HepG2 (cell line): ENCODE measurements at regions not wholly inside any gene's neighbourhood (a gene's known extent, or its start where the extent isn't known, plus 50 kb on each side); places are given as distances from the start of the nearest gene placed in this dataset.

Experiments used
- ETV5 ChIP-seq: IDR thresholded peaks from 2 replicates; pipeline ENCODE4 v1.6.1; 2018; ENCODE audit warnings: missing biosample characterization, missing genetic modification reagents, inconsistent platforms, borderline replicate concordance
- KAT2B ChIP-seq: fragments of 150-350 bp; IDR thresholded peaks from 2 replicates; pipeline ENCODE4 v1.6.1; 2014; ENCODE audit warnings: low read depth, low read length, borderline replicate concordance
- PRDM15 ChIP-seq: sonication (generic); formaldehyde crosslinking; IDR thresholded peaks from 2 replicates; pipeline ENCODE4 v1.4.0; 2020; ENCODE audit warnings: missing genetic modification reagents
- TMF1 ChIP-seq: sonication (generic); formaldehyde crosslinking; IDR thresholded peaks from 2 replicates; pipeline ENCODE4 v1.8.1; 2022; ENCODE audit warnings: low read depth, missing genetic modification reagents
- ZMYM3 ChIP-seq: sonication (generic); formaldehyde crosslinking; IDR thresholded peaks from 2 replicates; pipeline ENCODE4 v1.5.1; 2020; ENCODE audit warnings: mild to moderate bottlenecking, missing genetic modification reagents
- TF ChIP-seq, protein P1 (sequence below): sonication (generic); formaldehyde crosslinking; IDR thresholded peaks from 2 replicates; pipeline ENCODE4 v1.4.0; 2020; ENCODE audit warnings: missing genetic modification reagents, borderline replicate concordance
- TF ChIP-seq, protein P2 (sequence below), 2 experiments: sonication (generic) in 1 of 2; formaldehyde crosslinking in 1 of 2; IDR thresholded peaks; 2 replicates each; pipeline versions ENCODE4 v1.4.0 to v1.6.1; 2016 to 2020; ENCODE audit warnings: borderline replicate concordance in 1 of 2, low read depth in 1 of 2, mild to moderate bottlenecking in 1 of 2, missing genetic modification reagents in 1 of 2

- TF ChIP-seq, protein P1, sequence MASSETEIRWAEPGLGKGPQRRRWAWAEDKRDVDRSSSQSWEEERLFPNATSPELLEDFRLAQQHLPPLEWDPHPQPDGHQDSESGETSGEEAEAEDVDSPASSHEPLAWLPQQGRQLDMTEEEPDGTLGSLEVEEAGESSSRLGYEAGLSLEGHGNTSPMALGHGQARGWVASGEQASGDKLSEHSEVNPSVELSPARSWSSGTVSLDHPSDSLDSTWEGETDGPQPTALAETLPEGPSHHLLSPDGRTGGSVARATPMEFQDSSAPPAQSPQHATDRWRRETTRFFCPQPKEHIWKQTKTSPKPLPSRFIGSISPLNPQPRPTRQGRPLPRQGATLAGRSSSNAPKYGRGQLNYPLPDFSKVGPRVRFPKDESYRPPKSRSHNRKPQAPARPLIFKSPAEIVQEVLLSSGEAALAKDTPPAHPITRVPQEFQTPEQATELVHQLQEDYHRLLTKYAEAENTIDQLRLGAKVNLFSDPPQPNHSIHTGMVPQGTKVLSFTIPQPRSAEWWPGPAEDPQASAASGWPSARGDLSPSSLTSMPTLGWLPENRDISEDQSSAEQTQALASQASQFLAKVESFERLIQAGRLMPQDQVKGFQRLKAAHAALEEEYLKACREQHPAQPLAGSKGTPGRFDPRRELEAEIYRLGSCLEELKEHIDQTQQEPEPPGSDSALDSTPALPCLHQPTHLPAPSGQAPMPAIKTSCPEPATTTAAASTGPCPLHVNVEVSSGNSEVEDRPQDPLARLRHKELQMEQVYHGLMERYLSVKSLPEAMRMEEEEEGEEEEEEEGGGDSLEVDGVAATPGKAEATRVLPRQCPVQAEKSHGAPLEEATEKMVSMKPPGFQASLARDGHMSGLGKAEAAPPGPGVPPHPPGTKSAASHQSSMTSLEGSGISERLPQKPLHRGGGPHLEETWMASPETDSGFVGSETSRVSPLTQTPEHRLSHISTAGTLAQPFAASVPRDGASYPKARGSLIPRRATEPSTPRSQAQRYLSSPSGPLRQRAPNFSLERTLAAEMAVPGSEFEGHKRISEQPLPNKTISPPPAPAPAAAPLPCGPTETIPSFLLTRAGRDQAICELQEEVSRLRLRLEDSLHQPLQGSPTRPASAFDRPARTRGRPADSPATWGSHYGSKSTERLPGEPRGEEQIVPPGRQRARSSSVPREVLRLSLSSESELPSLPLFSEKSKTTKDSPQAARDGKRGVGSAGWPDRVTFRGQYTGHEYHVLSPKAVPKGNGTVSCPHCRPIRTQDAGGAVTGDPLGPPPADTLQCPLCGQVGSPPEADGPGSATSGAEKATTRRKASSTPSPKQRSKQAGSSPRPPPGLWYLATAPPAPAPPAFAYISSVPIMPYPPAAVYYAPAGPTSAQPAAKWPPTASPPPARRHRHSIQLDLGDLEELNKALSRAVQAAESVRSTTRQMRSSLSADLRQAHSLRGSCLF (CRISPR knock-in tag), result no peak
- no peak for TF ChIP-seq KAT2B
- no peak for TF ChIP-seq PRDM15
- TF ChIP-seq, protein P2, sequence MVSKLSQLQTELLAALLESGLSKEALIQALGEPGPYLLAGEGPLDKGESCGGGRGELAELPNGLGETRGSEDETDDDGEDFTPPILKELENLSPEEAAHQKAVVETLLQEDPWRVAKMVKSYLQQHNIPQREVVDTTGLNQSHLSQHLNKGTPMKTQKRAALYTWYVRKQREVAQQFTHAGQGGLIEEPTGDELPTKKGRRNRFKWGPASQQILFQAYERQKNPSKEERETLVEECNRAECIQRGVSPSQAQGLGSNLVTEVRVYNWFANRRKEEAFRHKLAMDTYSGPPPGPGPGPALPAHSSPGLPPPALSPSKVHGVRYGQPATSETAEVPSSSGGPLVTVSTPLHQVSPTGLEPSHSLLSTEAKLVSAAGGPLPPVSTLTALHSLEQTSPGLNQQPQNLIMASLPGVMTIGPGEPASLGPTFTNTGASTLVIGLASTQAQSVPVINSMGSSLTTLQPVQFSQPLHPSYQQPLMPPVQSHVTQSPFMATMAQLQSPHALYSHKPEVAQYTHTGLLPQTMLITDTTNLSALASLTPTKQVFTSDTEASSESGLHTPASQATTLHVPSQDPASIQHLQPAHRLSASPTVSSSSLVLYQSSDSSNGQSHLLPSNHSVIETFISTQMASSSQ (IDR thresholded peaks at IDR 0.05; ENCODE audit: low read depth), result no peak
- TF ChIP-seq, protein P2 (CRISPR knock-in tag; IDR thresholded peaks at IDR 0.05; ENCODE audit: borderline replicate concordance), result no peak
- TF ChIP-seq ZMYM3 (CRISPR knock-in tag), result no peak
- TF ChIP-seq ETV5 (CRISPR knock-in tag), result no peak
- TF ChIP-seq TMF1 (CRISPR knock-in tag), result no peak
Observed at GRCh38 chr13:80721689-80722088, 380.8 kb upstream of the SPRY2 start (continued).
